ENCODE measurements at regions not wholly inside any gene's neighbourhood (a gene's known extent, or its start where the extent isn't known, plus 50 kb on each side); places are given as distances from the start of the nearest gene placed in this dataset.

DNA sequence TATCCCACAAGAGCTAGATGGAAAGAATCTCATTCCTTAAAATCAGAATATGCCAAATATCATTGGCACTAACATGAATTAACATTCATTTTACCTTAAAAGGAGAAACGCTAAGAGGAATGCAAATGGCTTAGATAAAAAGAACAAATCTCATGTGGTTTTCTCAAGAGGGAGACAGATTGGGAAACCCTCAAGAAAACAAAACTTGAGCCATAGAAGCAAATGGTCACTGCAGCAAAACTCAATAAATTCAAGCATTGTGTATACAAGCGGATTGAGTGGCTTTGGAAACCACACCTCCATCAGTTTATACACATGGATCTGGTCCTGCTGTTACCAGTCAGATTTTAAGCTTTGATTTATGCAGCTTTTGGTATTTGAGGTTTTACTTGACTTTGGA, 1331.8 kb upstream of the ZEB2 start:
- TF ChIP-seq, protein P1, sequence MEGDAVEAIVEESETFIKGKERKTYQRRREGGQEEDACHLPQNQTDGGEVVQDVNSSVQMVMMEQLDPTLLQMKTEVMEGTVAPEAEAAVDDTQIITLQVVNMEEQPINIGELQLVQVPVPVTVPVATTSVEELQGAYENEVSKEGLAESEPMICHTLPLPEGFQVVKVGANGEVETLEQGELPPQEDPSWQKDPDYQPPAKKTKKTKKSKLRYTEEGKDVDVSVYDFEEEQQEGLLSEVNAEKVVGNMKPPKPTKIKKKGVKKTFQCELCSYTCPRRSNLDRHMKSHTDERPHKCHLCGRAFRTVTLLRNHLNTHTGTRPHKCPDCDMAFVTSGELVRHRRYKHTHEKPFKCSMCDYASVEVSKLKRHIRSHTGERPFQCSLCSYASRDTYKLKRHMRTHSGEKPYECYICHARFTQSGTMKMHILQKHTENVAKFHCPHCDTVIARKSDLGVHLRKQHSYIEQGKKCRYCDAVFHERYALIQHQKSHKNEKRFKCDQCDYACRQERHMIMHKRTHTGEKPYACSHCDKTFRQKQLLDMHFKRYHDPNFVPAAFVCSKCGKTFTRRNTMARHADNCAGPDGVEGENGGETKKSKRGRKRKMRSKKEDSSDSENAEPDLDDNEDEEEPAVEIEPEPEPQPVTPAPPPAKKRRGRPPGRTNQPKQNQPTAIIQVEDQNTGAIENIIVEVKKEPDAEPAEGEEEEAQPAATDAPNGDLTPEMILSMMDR (IDR thresholded peaks at IDR 0.05): no peak
- TF ChIP-seq EZH2 (IDR thresholded peaks at IDR 0.05; ENCODE audit: borderline replicate concordance, insufficient read depth, low read depth, low read length, poor library complexity, severe bottlenecking): no peak
